Thyroid gland (tissue), 4 donors: ENCODE measurements at regions not wholly inside any gene's neighbourhood (a gene's known extent, or its start where the extent isn't known, plus 50 kb on each side); places are given as distances from the start of the nearest gene placed in this dataset.

ENCODE experiments used
- POLR2A ChIP-seq, 2 donors: fragments of 450-650 bp; IDR thresholded peaks; one replicate each; pipeline ENCODE4 v1.6.1; 2017; ENCODE audit warnings: antibody characterized with exemption in 2 of 2, mild to moderate bottlenecking in 2 of 2, moderate library complexity in 1 of 2
- TF ChIP-seq, protein P1 (sequence below), 6 experiments: fragments of 200-600 bp in 3 of 6; fragments of 450-650 bp in 3 of 6; sonication (generic) in 3 of 6; IDR thresholded peaks; one replicate each; pipeline ENCODE4 v1.5.1; 2016 to 2019; ENCODE audit warnings: antibody characterized with exemption in 6 of 6, mild to moderate bottlenecking in 2 of 6, inconsistent platforms in 1 of 6, moderate library complexity in 1 of 6

DNA sequence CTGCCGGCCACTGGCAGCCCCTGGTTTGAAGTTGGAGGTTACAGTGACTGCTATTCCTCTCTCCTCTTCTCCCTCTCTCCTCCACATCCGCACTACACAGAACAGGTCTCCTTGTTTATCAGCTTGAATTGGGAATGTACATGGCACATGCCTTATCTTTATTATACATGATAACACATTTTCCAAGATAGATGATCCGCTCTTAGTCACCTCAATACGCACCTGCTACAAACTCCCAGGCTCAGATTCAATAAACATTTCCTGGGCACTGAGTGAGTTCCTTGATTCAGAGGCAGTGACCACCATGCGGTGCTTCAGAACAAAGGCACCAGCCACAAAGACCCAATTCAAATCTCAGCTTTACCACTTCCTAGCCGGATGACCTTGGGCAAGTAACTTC lies 227.7 kb downstream of the TSHZ3 start:
- TF ChIP-seq, protein P1, sequence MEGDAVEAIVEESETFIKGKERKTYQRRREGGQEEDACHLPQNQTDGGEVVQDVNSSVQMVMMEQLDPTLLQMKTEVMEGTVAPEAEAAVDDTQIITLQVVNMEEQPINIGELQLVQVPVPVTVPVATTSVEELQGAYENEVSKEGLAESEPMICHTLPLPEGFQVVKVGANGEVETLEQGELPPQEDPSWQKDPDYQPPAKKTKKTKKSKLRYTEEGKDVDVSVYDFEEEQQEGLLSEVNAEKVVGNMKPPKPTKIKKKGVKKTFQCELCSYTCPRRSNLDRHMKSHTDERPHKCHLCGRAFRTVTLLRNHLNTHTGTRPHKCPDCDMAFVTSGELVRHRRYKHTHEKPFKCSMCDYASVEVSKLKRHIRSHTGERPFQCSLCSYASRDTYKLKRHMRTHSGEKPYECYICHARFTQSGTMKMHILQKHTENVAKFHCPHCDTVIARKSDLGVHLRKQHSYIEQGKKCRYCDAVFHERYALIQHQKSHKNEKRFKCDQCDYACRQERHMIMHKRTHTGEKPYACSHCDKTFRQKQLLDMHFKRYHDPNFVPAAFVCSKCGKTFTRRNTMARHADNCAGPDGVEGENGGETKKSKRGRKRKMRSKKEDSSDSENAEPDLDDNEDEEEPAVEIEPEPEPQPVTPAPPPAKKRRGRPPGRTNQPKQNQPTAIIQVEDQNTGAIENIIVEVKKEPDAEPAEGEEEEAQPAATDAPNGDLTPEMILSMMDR (IDR thresholded peaks at IDR 0.05), result no peak
- no peak for TF ChIP-seq POLR2A (IDR thresholded peaks at IDR 0.05)
